A673 (cell line): ENCODE measurements at regions not wholly inside any gene's neighbourhood (a gene's known extent, or its start where the extent isn't known, plus 50 kb on each side); places are given as distances from the start of the nearest gene placed in this dataset.

Experiments used
- BruUV-seq: library from RNA; stranded (reverse); fragments of 400-500 nt; replicated peaks from 2 replicates; lab custom pipeline; 2021; lab: Mats Ljungman, UMichigan
- CTCF ChIA-PET: fragments of 300-600 bp; sonication (Branson Sonifier 250); formaldehyde crosslinking; loops from one replicate; lab custom pipeline; 2022; ENCODE audit warnings: antibody characterized with exemption; lab: Charles Lee
- POLR2A ChIA-PET: fragments of 300-600 bp; sonication (Branson Sonifier 250); formaldehyde crosslinking; loops from one replicate; lab custom pipeline; 2022; ENCODE audit warnings: antibody characterized with exemption; ENCODE audit not compliant: low non-redundant PET; lab: Charles Lee
- DNase-seq: peaks from one replicate; pipeline ENCODE4 v3.0.0-alpha.2; 2015; ENCODE audit warnings: low spot score
- H3K27ac ChIP-seq: fragments of 200-600 bp; sonication (generic); 2 replicates; pipeline ENCODE4 v1.5.1; 2016; ENCODE audit warnings: mixed run types, low read depth, mild to moderate bottlenecking, mixed read lengths, antibody characterized with exemption, low read length; ENCODE audit not compliant: poor library complexity, severe bottlenecking
- H3K27me3 ChIP-seq: fragments of 200-600 bp; sonication (generic); replicated peaks from 2 replicates; pipeline ENCODE4 v1.6.1; 2017; ENCODE audit warnings: mixed run types, low read depth, mild to moderate bottlenecking, mixed read lengths, antibody characterized with exemption, low read length; ENCODE audit not compliant: insufficient read depth, poor library complexity
- H3K36me3 ChIP-seq: fragments of 200-600 bp; sonication (generic); 2 replicates; pipeline ENCODE4 v1.6.1; 2016; ENCODE audit warnings: mixed run types, mild to moderate bottlenecking, mixed read lengths, antibody characterized with exemption, low read length; ENCODE audit not compliant: insufficient read depth, poor library complexity, severe bottlenecking
- H3K4me1 ChIP-seq: fragments of 200-600 bp; sonication (generic); 2 replicates; pipeline ENCODE4 v1.6.1; 2017; ENCODE audit warnings: mixed run types, mild to moderate bottlenecking, mixed read lengths, antibody characterized with exemption, low read length; ENCODE audit not compliant: insufficient read depth, poor library complexity, severe bottlenecking
- H3K4me3 ChIP-seq: fragments of 200-600 bp; sonication (generic); 2 replicates; pipeline ENCODE4 v1.5.1; 2016; ENCODE audit warnings: low read depth, mixed run types, mild to moderate bottlenecking, mixed read lengths, low read length; ENCODE audit not compliant: poor library complexity, severe bottlenecking
- H3K9me3 ChIP-seq: fragments of 200-600 bp; sonication (generic); 2 replicates; pipeline ENCODE4 v1.6.1; 2016; ENCODE audit warnings: mixed run types, low read depth, mild to moderate bottlenecking, mixed read lengths, antibody characterized with exemption, low read length; ENCODE audit not compliant: poor library complexity, severe bottlenecking
- CTCF ChIP-seq: fragments of 300-800, 200-600 bp; sonication (generic); conservative IDR thresholded peaks from 2 replicates; pipeline ENCODE4 v1.5.1; 2017; ENCODE audit warnings: low read depth, mild to moderate bottlenecking, antibody characterized with exemption, low read length, moderate library complexity, mixed read lengths
- EZH2 ChIP-seq: fragments of 200-600 bp; sonication (generic); IDR thresholded peaks from 2 replicates; pipeline ENCODE4 v1.6.1; 2017; ENCODE audit warnings: borderline replicate concordance, low read depth, mild to moderate bottlenecking, mixed read lengths, antibody characterized with exemption, low read length; ENCODE audit not compliant: poor library complexity, severe bottlenecking
- intact Hi-C: fragments of 100-400 bp; cut with micrococcal nuclease; formaldehyde crosslinking; loops from one replicate; pipeline ENCODE4 v1.10.0; 2022; ENCODE audit not compliant: unreplicated experiment

GRCh38 chr14:22163051-22163450, 426.0 kb downstream of the DAD1 start:
- H3K4me3 ChIP-seq: no peak overlapping the region
- peaks cover 11% of the 10 kb centered on the region for H3K4me1 ChIP-seq
- POLR2A ChIA-PET: no interaction called here
- no peaks in the 10 kb centered on the region for H3K9me3 ChIP-seq
- H3K27me3 ChIP-seq: no peaks in the 10 kb centered on the region
- H3K36me3 ChIP-seq: no peaks in the 10 kb centered on the region
- CTCF ChIA-PET: interaction anchor here (0.5 to 1.5 kb wide), 4 partner anchors 38 to 1391 kb away, joined by 4 to 9 read pairs (median 6); no protein-coding TSS in a partner anchor
- no peak overlapping the region for H3K27ac ChIP-seq
- intact Hi-C loops: no loop called here
- DNase-seq: peak; percentile 36
- no peak for TF ChIP-seq EZH2
- TF ChIP-seq CTCF: peak; percentile 61
- no TSS peak for BruUV-seq

- TF ChIP-seq EZH2 (no peak), CTCF (no peak)
- no TSS peak for BruUV-seq
- H3K9me3 ChIP-seq: no peaks in the 10 kb centered on the region
- DNase-seq: peak; percentile 48
- H3K27me3 ChIP-seq: no peaks in the 10 kb centered on the region
- no peak overlapping the region for H3K4me3 ChIP-seq
- H3K36me3 ChIP-seq: no peaks in the 10 kb centered on the region
- H3K4me1 ChIP-seq: peaks cover 11% of the 10 kb centered on the region
- ChIA-PET CTCF (no interaction called here), POLR2A (no interaction called here)
- intact Hi-C loops: no loop called here
- H3K27ac ChIP-seq: no peak overlapping the region
Measured at GRCh38 chr14:22159957-22160356, 429.1 kb downstream of the DAD1 start.

- BruUV-seq: no TSS peak
- no peak for DNase-seq
- POLR2A ChIA-PET: no interaction called here
- TF ChIP-seq EZH2 (no peak), CTCF (no peak)
- Histone ChIP-seq H3K27ac (no peak overlapping the region), H3K9me3 (no peaks in the 10 kb centered on the region), H3K27me3 (no peaks in the 10 kb centered on the region), H3K4me1 (peaks cover 11% of the 10 kb centered on the region), H3K36me3 (no peaks in the 10 kb centered on the region), H3K4me3 (no peak overlapping the region)
- CTCF ChIA-PET: no interaction called here
- intact Hi-C loops: no loop called here
Measured at GRCh38 chr14:22159099-22159498, 429.9 kb downstream of the DAD1 start.
